ENCODE measurements at regions not wholly inside any gene's neighbourhood (a gene's known extent, or its start where the extent isn't known, plus 50 kb on each side); places are given as distances from the start of the nearest gene placed in this dataset.

DNA sequence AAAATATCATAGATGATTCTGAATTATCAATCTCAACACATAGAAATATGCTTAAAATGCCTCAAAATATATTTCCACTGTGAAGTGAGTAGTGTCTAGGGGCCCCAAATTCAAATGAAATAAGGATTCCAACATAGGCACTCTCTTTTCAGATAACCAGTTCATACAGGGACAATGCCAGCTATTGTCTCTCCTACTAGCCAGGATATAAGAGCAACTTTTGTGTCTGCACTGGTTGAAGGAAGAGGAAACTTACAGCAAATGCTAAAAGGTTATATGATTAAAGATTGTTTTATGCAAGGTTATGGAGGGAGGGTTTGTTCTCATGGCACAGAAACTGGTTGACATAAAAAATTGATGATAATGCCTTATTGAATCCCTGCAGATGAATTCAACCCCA, 579.4 kb upstream of the ALCAM start:
- TF ChIP-seq CTCF (IDR thresholded peaks at IDR 0.05) (no peak), POLR2A (IDR thresholded peaks at IDR 0.05) (no peak)
